H9 (cell line): ENCODE measurements at regions not wholly inside any gene's neighbourhood (a gene's known extent, or its start where the extent isn't known, plus 50 kb on each side); places are given as distances from the start of the nearest gene placed in this dataset.

ENCODE experiments used
- DNase-seq: peaks from one replicate; pipeline ENCODE4 v3.0.0-alpha.2; 2017
- H2AFZ ChIP-seq: one replicate; pipeline ENCODE4 v1.6.1; 2013; ENCODE audit warnings: mild to moderate bottlenecking, low read length, control low read depth, moderate library complexity
- H2AK5ac ChIP-seq: 2 replicates; pipeline ENCODE4 v1.6.1; 2013; ENCODE audit warnings: low read length, control low read depth, mixed read lengths; ENCODE audit not compliant: insufficient read length
- H2BK120ac ChIP-seq: one replicate; pipeline ENCODE4 v1.6.1; 2013; ENCODE audit warnings: low read depth, mild to moderate bottlenecking, low read length, control low read depth, inconsistent platforms; ENCODE audit not compliant: poor library complexity, severe bottlenecking
- H2BK12ac ChIP-seq: 2 replicates; pipeline ENCODE4 v1.6.1; 2013; ENCODE audit warnings: low read length, control low read depth, mixed read lengths, low read depth; ENCODE audit not compliant: insufficient read length
- H2BK15ac ChIP-seq: 2 replicates; pipeline ENCODE4 v1.6.1; 2013; ENCODE audit warnings: low read depth, low read length, control low read depth
- H2BK20ac ChIP-seq: one replicate; pipeline ENCODE4 v1.6.1; 2013; ENCODE audit warnings: low read depth, mild to moderate bottlenecking, low read length, control low read depth, inconsistent platforms; ENCODE audit not compliant: poor library complexity, severe bottlenecking
- H2BK5ac ChIP-seq: 2 replicates; pipeline ENCODE4 v1.6.1; 2013; ENCODE audit warnings: low read length, control low read depth, mixed read lengths; ENCODE audit not compliant: insufficient read length
- H3K14ac ChIP-seq: 2 replicates; pipeline ENCODE4 v1.6.1; 2013; ENCODE audit warnings: low read length, control low read depth; ENCODE audit not compliant: insufficient read depth
- H3K18ac ChIP-seq: 2 replicates; pipeline ENCODE4 v1.6.1; 2013; ENCODE audit warnings: low read depth, mild to moderate bottlenecking, mixed read lengths, low read length, control low read depth; ENCODE audit not compliant: insufficient read length
- H3K23ac ChIP-seq: 2 replicates; pipeline ENCODE4 v1.6.1; 2013; ENCODE audit warnings: low read length, control low read depth, mixed read lengths, low read depth; ENCODE audit not compliant: insufficient read length
- H3K23me2 ChIP-seq: 2 replicates; pipeline ENCODE4 v1.6.1; 2013; ENCODE audit warnings: low read depth, mild to moderate bottlenecking, mixed read lengths, low read length, control low read depth; ENCODE audit not compliant: insufficient read length, poor library complexity, severe bottlenecking
- H3K27ac ChIP-seq: 2 replicates; pipeline ENCODE4 v1.5.1; 2013; ENCODE audit warnings: low read length, control low read depth, mixed read lengths, low read depth; ENCODE audit not compliant: insufficient read length
- H3K27me3 ChIP-seq: 2 replicates; pipeline ENCODE4 v1.6.1; 2013; ENCODE audit warnings: low read length, control low read depth, inconsistent platforms; ENCODE audit not compliant: insufficient read depth
- H3K4ac ChIP-seq: 2 replicates; pipeline ENCODE4 v1.6.1; 2013; ENCODE audit warnings: low read depth, mild to moderate bottlenecking, control low read depth, inconsistent platforms, low read length, moderate library complexity
- H3K4me1 ChIP-seq: 2 replicates; pipeline ENCODE4 v1.6.1; 2013; ENCODE audit warnings: low read length, control low read depth, inconsistent platforms; ENCODE audit not compliant: insufficient read depth
- H3K4me2 ChIP-seq: 2 replicates; pipeline ENCODE4 v1.6.1; 2013; ENCODE audit warnings: low read length, control low read depth, mixed read lengths; ENCODE audit not compliant: insufficient read length, insufficient read depth
- H3K56ac ChIP-seq: 2 replicates; pipeline ENCODE4 v1.6.1; 2013; ENCODE audit warnings: low read depth, mild to moderate bottlenecking, mixed read lengths, low read length, control low read depth; ENCODE audit not compliant: insufficient read length
- H3K79me1 ChIP-seq: 2 replicates; pipeline ENCODE4 v1.6.1; 2013; ENCODE audit warnings: low read depth, mild to moderate bottlenecking, moderate library complexity, low read length, control low read depth, inconsistent platforms; ENCODE audit not compliant: insufficient read depth, poor library complexity, severe bottlenecking
- H3K79me2 ChIP-seq: 2 replicates; pipeline ENCODE4 v1.6.1; 2013; ENCODE audit warnings: low read length, control low read depth, inconsistent platforms; ENCODE audit not compliant: insufficient read depth
- H3K9ac ChIP-seq: 2 replicates; pipeline ENCODE4 v1.6.1; 2013; ENCODE audit warnings: low read length, control low read depth, mixed read lengths; ENCODE audit not compliant: insufficient read length; ENCODE audit errors: extremely low read depth
- H3K9me3 ChIP-seq: one replicate; pipeline ENCODE4 v1.6.1; 2013; ENCODE audit warnings: low read depth, low read length, inconsistent platforms; ENCODE audit not compliant: control insufficient read depth
- H3T11ph ChIP-seq: one replicate; pipeline ENCODE4 v1.6.1; 2013; ENCODE audit warnings: mild to moderate bottlenecking, low read length, control low read depth, inconsistent platforms
- H4K20me1 ChIP-seq: one replicate; pipeline ENCODE4 v1.6.1; 2013; ENCODE audit not compliant: control insufficient read depth, insufficient read length, insufficient read depth
- H4K5ac ChIP-seq: 2 replicates; pipeline ENCODE4 v1.6.1; 2013; ENCODE audit warnings: low read depth, mild to moderate bottlenecking, mixed read lengths, low read length, control low read depth; ENCODE audit not compliant: insufficient read length
- H4K8ac ChIP-seq: replicated peaks from 2 replicates; pipeline ENCODE4 v1.6.1; 2013; ENCODE audit warnings: low read length, control low read depth, mixed read lengths, low read depth; ENCODE audit not compliant: insufficient read length
- H4K91ac ChIP-seq: 2 replicates; pipeline ENCODE4 v1.6.1; 2013; ENCODE audit warnings: low read depth, mild to moderate bottlenecking, moderate library complexity, mixed read lengths, low read length, control low read depth; ENCODE audit not compliant: insufficient read length
- H3K27ac Mint-ChIP-seq, 3 experiments: 2 replicates in 2 of 3; 3 replicates in 1 of 3; pipeline ENCODE4 v1.8.0; 2020 to 2021; ENCODE audit warnings: mixed read lengths in 3 of 3, mild to moderate bottlenecking in 1 of 3, moderate library complexity in 1 of 3
- H3K27me3 Mint-ChIP-seq: 2 replicates; pipeline ENCODE4 v1.8.0; 2021; ENCODE audit warnings: low read depth, mild to moderate bottlenecking, moderate library complexity, mixed read lengths
- H3K36me3 Mint-ChIP-seq, 3 experiments: 2 replicates in 2 of 3; 3 replicates in 1 of 3; pipeline ENCODE4 v1.8.0; 2020 to 2021; ENCODE audit warnings: low read depth in 3 of 3, mixed read lengths in 3 of 3; ENCODE audit not compliant: insufficient read depth in 1 of 3
- H3K4me1 Mint-ChIP-seq, 2 experiments: 2 replicates each; pipeline ENCODE4 v1.8.0; 2020; ENCODE audit warnings: mixed read lengths in 2 of 2
- H3K4me3 Mint-ChIP-seq, 2 experiments: 2 replicates in 1 of 2; 3 replicates in 1 of 2; pipeline ENCODE4 v1.8.0; 2020 to 2021; ENCODE audit warnings: mild to moderate bottlenecking in 2 of 2, mixed read lengths in 2 of 2, moderate library complexity in 1 of 2
- H3K9me3 Mint-ChIP-seq, 2 experiments: 2 replicates in 1 of 2; 3 replicates in 1 of 2; pipeline ENCODE4 v1.8.0; 2020; ENCODE audit warnings: mild to moderate bottlenecking in 2 of 2, mixed read lengths in 2 of 2, moderate library complexity in 1 of 2
- CTCF ChIP-seq: fragments of 200-600 bp; sonication (generic); conservative IDR thresholded peaks from 3 replicates; pipeline ENCODE4 v1.8.0; 2021; ENCODE audit warnings: antibody characterized with exemption, mild to moderate bottlenecking
- WGBS: extraction: QIAGEN DNeasy Blood & Tissue Kit; methylation state at CpG from one replicate; pipeline ENCODE4 v1.1.7; 2013; ENCODE audit warnings: missing lambda C conversion rate, low lambda C conversion rate, mixed read lengths; ENCODE audit not compliant: insufficient read length; ENCODE audit errors: extremely low coverage; 5-methylcytosine and 5-hydroxymethylcytosine counted together

- H3K27ac Mint-ChIP-seq = no peak overlapping the region
- Histone ChIP-seq H3K23me2 (no peaks in the 10 kb centered on the region), H4K20me1 (no peaks in the 10 kb centered on the region), H3K14ac (no peak overlapping the region), H4K8ac (no peak overlapping the region), H2BK120ac (no peak overlapping the region), H3T11ph (no peak overlapping the region), H4K5ac (no peak overlapping the region), H2AFZ (no peak overlapping the region), H2BK5ac (no peak overlapping the region), H3K4me1 (no peaks in the 10 kb centered on the region), H2BK12ac (no peak overlapping the region), H3K23ac (no peak overlapping the region), H3K18ac (no peak overlapping the region), H2BK20ac (no peak overlapping the region), H3K9me3 (no peaks in the 10 kb centered on the region), H3K4me2 (no peak overlapping the region), H4K91ac (no peak overlapping the region), H3K79me1 (peaks cover 6% of the 10 kb centered on the region), H3K56ac (no peak overlapping the region), H3K27me3 (no peaks in the 10 kb centered on the region), H3K79me2 (no peaks in the 10 kb centered on the region; the same call in 1 of the 2 replicates), H2BK15ac (no peak overlapping the region), H3K27ac (no peak overlapping the region), H3K9ac (no peak overlapping the region), H3K4ac (no peak overlapping the region), H2AK5ac (no peak overlapping the region)
- DNase-seq = no peak
- WGBS = no CpG with 5 or more reads among the region's 2 CpGs
- H3K4me3 Mint-ChIP-seq = no peak overlapping the region
- no peaks in the 10 kb centered on the region for H3K27me3 Mint-ChIP-seq
- H3K4me1 Mint-ChIP-seq = no peaks in the 10 kb centered on the region
- H3K36me3 Mint-ChIP-seq = peaks cover 34 to 59% (median 44%) of the 10 kb centered on the region in 3 experiments
- no peak for TF ChIP-seq CTCF
- peaks cover 18 to 22% of the 10 kb centered on the region in 2 experiments for H3K9me3 Mint-ChIP-seq
Observed at GRCh38 chr4:122988696-122989095, 66.3 kb upstream of the NUDT6 start.
